Osteocyte (in vitro differentiated cells): ENCODE measurements at regions not wholly inside any gene's neighbourhood (a gene's known extent, or its start where the extent isn't known, plus 50 kb on each side); places are given as distances from the start of the nearest gene placed in this dataset.

Experiments used
- DNase-seq: peaks from one replicate; pipeline ENCODE4 v3.0.0; 2021; ENCODE audit warnings: mixed read lengths; ENCODE audit not compliant: unreplicated experiment; ENCODE audit errors: extremely low spot score
- H3K27ac Mint-ChIP-seq: one replicate; pipeline ENCODE4 v1.8.0; 2021; ENCODE audit warnings: mild to moderate bottlenecking, mixed read lengths; ENCODE audit not compliant: unreplicated experiment
- H3K27me3 Mint-ChIP-seq: one replicate; pipeline ENCODE4 v1.8.0; 2021; ENCODE audit warnings: mixed read lengths; ENCODE audit not compliant: unreplicated experiment
- H3K36me3 Mint-ChIP-seq: one replicate; pipeline ENCODE4 v1.8.0; 2021; ENCODE audit warnings: mixed read lengths; ENCODE audit not compliant: unreplicated experiment
- H3K4me1 Mint-ChIP-seq: one replicate; pipeline ENCODE4 v1.8.0; 2021; ENCODE audit warnings: mixed read lengths; ENCODE audit not compliant: unreplicated experiment
- H3K4me3 Mint-ChIP-seq: one replicate; pipeline ENCODE4 v1.8.0; 2021; ENCODE audit warnings: mild to moderate bottlenecking, moderate library complexity, mixed read lengths; ENCODE audit not compliant: unreplicated experiment
- H3K9me3 Mint-ChIP-seq: one replicate; pipeline ENCODE4 v1.8.0; 2021; ENCODE audit warnings: mixed read lengths; ENCODE audit not compliant: unreplicated experiment
- TF ChIP-seq, protein P1 (sequence below): fragments of 200-600 bp; sonication (generic); IDR thresholded peaks from 2 replicates; pipeline ENCODE4 v1.5.0; 2021; ENCODE audit warnings: antibody characterized with exemption, mild to moderate bottlenecking, moderate library complexity

GRCh38 chr13:37944081-37944868 lies 74.7 kb upstream of the TRPC4 start:
- no peaks in the 10 kb centered on the region for H3K4me1 Mint-ChIP-seq
- TF ChIP-seq, protein P1, sequence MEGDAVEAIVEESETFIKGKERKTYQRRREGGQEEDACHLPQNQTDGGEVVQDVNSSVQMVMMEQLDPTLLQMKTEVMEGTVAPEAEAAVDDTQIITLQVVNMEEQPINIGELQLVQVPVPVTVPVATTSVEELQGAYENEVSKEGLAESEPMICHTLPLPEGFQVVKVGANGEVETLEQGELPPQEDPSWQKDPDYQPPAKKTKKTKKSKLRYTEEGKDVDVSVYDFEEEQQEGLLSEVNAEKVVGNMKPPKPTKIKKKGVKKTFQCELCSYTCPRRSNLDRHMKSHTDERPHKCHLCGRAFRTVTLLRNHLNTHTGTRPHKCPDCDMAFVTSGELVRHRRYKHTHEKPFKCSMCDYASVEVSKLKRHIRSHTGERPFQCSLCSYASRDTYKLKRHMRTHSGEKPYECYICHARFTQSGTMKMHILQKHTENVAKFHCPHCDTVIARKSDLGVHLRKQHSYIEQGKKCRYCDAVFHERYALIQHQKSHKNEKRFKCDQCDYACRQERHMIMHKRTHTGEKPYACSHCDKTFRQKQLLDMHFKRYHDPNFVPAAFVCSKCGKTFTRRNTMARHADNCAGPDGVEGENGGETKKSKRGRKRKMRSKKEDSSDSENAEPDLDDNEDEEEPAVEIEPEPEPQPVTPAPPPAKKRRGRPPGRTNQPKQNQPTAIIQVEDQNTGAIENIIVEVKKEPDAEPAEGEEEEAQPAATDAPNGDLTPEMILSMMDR = no peak
- H3K4me3 Mint-ChIP-seq = no peak overlapping the region
- no peak overlapping the region for H3K27ac Mint-ChIP-seq
- no peaks in the 10 kb centered on the region for H3K36me3 Mint-ChIP-seq
- H3K27me3 Mint-ChIP-seq = no peaks in the 10 kb centered on the region
- no peak for DNase-seq
- H3K9me3 Mint-ChIP-seq = no peaks in the 10 kb centered on the region

DNA sequence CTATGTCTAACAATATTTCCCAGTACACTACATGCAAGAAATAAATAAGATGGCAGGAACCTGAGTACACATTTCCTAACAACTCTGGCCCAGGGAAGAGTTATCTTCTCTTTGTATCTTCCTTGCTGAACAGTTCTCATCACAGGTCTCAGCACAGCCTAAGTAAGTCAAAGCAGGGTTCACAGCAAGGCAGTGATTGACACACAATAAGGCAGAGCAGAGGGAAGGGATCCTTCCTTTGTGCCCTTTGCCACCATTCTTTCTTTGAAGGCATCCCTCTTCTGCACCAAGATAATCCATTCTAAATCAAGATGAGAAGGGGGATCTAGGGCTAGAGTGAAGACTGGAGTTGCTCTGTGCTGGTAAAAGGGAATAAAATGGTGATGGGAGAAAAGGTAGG lies 73.4 kb upstream of the TRPC4 start:
- H3K27me3 Mint-ChIP-seq = no peaks in the 10 kb centered on the region
- TF ChIP-seq, protein P1 = no peak
- H3K4me3 Mint-ChIP-seq = no peak overlapping the region
- no peaks in the 10 kb centered on the region for H3K9me3 Mint-ChIP-seq
- no peak for DNase-seq
- H3K4me1 Mint-ChIP-seq = no peaks in the 10 kb centered on the region
- no peaks in the 10 kb centered on the region for H3K36me3 Mint-ChIP-seq
- no peak overlapping the region for H3K27ac Mint-ChIP-seq

- H3K27ac Mint-ChIP-seq = no peak overlapping the region
- no peak for DNase-seq
- peaks cover 15% of the 10 kb centered on the region for H3K27me3 Mint-ChIP-seq
- no peak overlapping the region for H3K4me3 Mint-ChIP-seq
- no peaks in the 10 kb centered on the region for H3K9me3 Mint-ChIP-seq
- H3K4me1 Mint-ChIP-seq = no peaks in the 10 kb centered on the region
- TF ChIP-seq, protein P1 = no peak
- no peaks in the 10 kb centered on the region for H3K36me3 Mint-ChIP-seq
Measured at GRCh38 chr13:37934339-37935191, 65.0 kb upstream of the TRPC4 start.

DNA sequence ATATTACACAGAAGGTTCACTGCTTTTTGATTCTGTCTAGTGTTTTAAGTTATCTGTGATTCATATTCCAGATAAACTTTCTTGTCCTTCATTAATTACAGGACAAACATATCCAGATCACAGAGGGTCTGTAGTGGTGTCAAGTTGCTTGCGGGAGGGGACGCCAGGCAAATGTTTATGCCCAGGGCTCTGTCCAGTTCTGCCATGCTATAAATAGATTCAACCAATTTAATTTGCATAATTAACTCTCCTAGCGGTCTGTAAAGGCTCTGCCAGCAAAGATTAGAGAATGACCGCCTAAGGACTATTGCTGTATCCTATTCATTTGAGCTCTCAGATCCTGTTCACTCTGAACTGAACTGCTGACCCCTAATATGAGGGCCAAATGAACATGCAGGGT lies 59.7 kb upstream of the TRPC4 start:
- Mint-ChIP-seq H3K36me3 (no peaks in the 10 kb centered on the region), H3K4me1 (no peaks in the 10 kb centered on the region), H3K27me3 (peaks cover 16% of the 10 kb centered on the region), H3K9me3 (no peaks in the 10 kb centered on the region), H3K4me3 (no peak overlapping the region), H3K27ac (no peak overlapping the region)
- no peak for DNase-seq
- TF ChIP-seq, protein P1 = no peak

DNA sequence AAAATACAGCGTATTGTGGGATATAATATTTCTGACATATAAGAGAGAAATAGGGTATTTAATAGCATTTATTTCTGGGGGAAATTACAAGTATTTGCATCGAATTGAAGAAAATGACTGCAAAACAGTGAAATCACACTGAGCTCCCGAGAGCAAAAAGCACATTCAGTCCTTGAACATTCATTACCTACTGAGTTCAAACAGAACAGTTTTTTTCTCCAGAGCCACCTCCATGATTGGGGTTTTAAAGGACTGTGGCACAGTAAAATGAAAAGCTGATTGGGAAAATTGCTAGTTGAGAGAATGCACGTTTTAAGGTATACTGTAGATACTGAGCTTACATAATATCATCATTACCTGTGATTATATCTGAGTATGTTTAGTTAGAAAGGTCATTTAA lies 58.0 kb upstream of the TRPC4 start:
- Mint-ChIP-seq H3K9me3 (no peaks in the 10 kb centered on the region), H3K4me1 (no peaks in the 10 kb centered on the region), H3K27me3 (peaks cover 16% of the 10 kb centered on the region), H3K36me3 (no peaks in the 10 kb centered on the region), H3K27ac (no peak overlapping the region), H3K4me3 (no peak overlapping the region)
- DNase-seq = no peak
- TF ChIP-seq, protein P1 = no peak
